ENCODE measurements at regions not wholly inside any gene's neighbourhood (a gene's known extent, or its start where the extent isn't known, plus 50 kb on each side); places are given as distances from the start of the nearest gene placed in this dataset.

- WGBS, 3 donors: 96 to 98% (median 96%) methylated on average over 12 of the region's 12 CpGs
- intact Hi-C loops (cut with DNase I): no loop called here
- Histone ChIP-seq H3K9me3 (no peaks in the 10 kb centered on the region), H3K4me3 (no peak overlapping the region), H3K27me3 (ENCODE audit: insufficient read depth in 3 of 3, low read length in 2 of 3) (no peaks in the 10 kb centered on the region), H3K36me3 (ENCODE audit: insufficient read depth in 1 of 2, low read depth in 1 of 2) (no peaks in the 10 kb centered on the region), H3K27ac (no peak overlapping the region), H3K4me1 (peaks cover 18% of the 10 kb centered on the region)
- ATAC-seq: no peak
- no peak for TF ChIP-seq CTCF (IDR thresholded peaks at IDR 0.05)
- DNase-seq: no peak
Observed at GRCh38 chr2:216553482-216554240, 55.0 kb downstream of the RPL37A start.

GRCh38 chr2:216554286-216554685, 55.6 kb downstream of the RPL37A start:
- intact Hi-C loops (cut with DNase I): no loop called here
- WGBS, 3 donors: 88 to 92% (median 88%) methylated on average over 3 of the region's 3 CpGs
- Histone ChIP-seq H3K9me3 (no peaks in the 10 kb centered on the region), H3K27ac (no peak overlapping the region), H3K4me3 (no peak overlapping the region), H3K27me3 (ENCODE audit: insufficient read depth in 3 of 3, low read length in 2 of 3) (no peaks in the 10 kb centered on the region), H3K36me3 (ENCODE audit: insufficient read depth in 1 of 2, low read depth in 1 of 2) (no peaks in the 10 kb centered on the region), H3K4me1 (peaks cover 18% of the 10 kb centered on the region)
- TF ChIP-seq CTCF (IDR thresholded peaks at IDR 0.05): no peak
- ATAC-seq (no peak), DNase-seq (no peak)

- DNase-seq: no peak
- H3K36me3 ChIP-seq (ENCODE audit: insufficient read depth in 1 of 2, low read depth in 1 of 2): no peaks in the 10 kb centered on the region
- H3K27ac ChIP-seq: peak overlapping the region; percentile 27
- intact Hi-C loops (cut with DNase I): no loop called here
- no peak overlapping the region for H3K4me3 ChIP-seq
- H3K9me3 ChIP-seq: no peaks in the 10 kb centered on the region
- peak; percentile 26 to 69 (median 46) for ATAC-seq
- no peaks in the 10 kb centered on the region for H3K27me3 ChIP-seq (ENCODE audit: insufficient read depth in 3 of 3, low read length in 2 of 3)
- TF ChIP-seq CTCF (IDR thresholded peaks at IDR 0.05): no peak
- 14 to 35% (median 16%) methylated on average over 1 of the region's 1 CpG for WGBS, 3 donors
- peaks cover 18% of the 10 kb centered on the region for H3K4me1 ChIP-seq
Observed at GRCh38 chr2:216554755-216555154, 56.1 kb downstream of the RPL37A start.

- intact Hi-C loops (cut with DNase I): no loop called here
- no peak for TF ChIP-seq CTCF (IDR thresholded peaks at IDR 0.05)
- Histone ChIP-seq H3K4me1 (peaks cover 18% of the 10 kb centered on the region), H3K4me3 (no peak overlapping the region), H3K27ac (no peak overlapping the region), H3K9me3 (no peaks in the 10 kb centered on the region), H3K27me3 (ENCODE audit: insufficient read depth in 3 of 3, low read length in 2 of 3) (no peaks in the 10 kb centered on the region), H3K36me3 (ENCODE audit: insufficient read depth in 1 of 2, low read depth in 1 of 2) (no peaks in the 10 kb centered on the region)
- ATAC-seq: peak; percentile 84 to 91 (median 88)
- WGBS, 3 donors: 22 to 41% (median 26%) methylated on average over 6 of the region's 6 CpGs
- peak; percentile 56 to 68 for DNase-seq
Observed at GRCh38 chr2:216555274-216555673, 56.6 kb downstream of the RPL37A start.

- Histone ChIP-seq H3K9me3 (no peaks in the 10 kb centered on the region), H3K27ac (no peak overlapping the region), H3K4me3 (no peak overlapping the region), H3K4me1 (peaks cover 18% of the 10 kb centered on the region), H3K27me3 (ENCODE audit: insufficient read depth in 3 of 3, low read length in 2 of 3) (no peaks in the 10 kb centered on the region), H3K36me3 (ENCODE audit: insufficient read depth in 1 of 2, low read depth in 1 of 2) (no peaks in the 10 kb centered on the region)
- DNase-seq: no peak
- ATAC-seq: no peak
- no peak for TF ChIP-seq CTCF (IDR thresholded peaks at IDR 0.05)
- 85 to 88% (median 88%) methylated on average over 2 of the region's 2 CpGs for WGBS, 3 donors
- intact Hi-C loops (cut with DNase I): no loop called here
Observed at GRCh38 chr2:216556202-216556601, 57.6 kb downstream of the RPL37A start.
